Neuronal stem cell (in vitro differentiated cells): ENCODE measurements at regions not wholly inside any gene's neighbourhood (a gene's known extent, or its start where the extent isn't known, plus 50 kb on each side); places are given as distances from the start of the nearest gene placed in this dataset.
A peak's percentile ranks its signal among the peaks of the same experiment; 100 is the strongest.

Source experiments
- DNase-seq: peaks from one replicate; pipeline ENCODE4 v3.0.0-alpha.2; 2013; ENCODE audit warnings: low spot score
- H2AFZ ChIP-seq: one replicate; pipeline ENCODE4 v1.6.1; 2013; ENCODE audit warnings: mild to moderate bottlenecking, low read length, inconsistent platforms
- H2AK5ac ChIP-seq: 2 replicates; pipeline ENCODE4 v1.6.1; 2013; ENCODE audit warnings: low read depth, mild to moderate bottlenecking, inconsistent platforms, low read length, moderate library complexity, mixed read lengths
- H2BK120ac ChIP-seq: 2 replicates; pipeline ENCODE4 v1.6.1; 2013; ENCODE audit warnings: low read depth, mild to moderate bottlenecking, inconsistent platforms, low read length, moderate library complexity, mixed read lengths
- H2BK12ac ChIP-seq: one replicate; pipeline ENCODE4 v1.6.1; 2013; ENCODE audit warnings: low read length, inconsistent platforms
- H2BK15ac ChIP-seq: 2 replicates; pipeline ENCODE4 v1.6.1; 2013; ENCODE audit warnings: mild to moderate bottlenecking, low read length, inconsistent platforms, mixed read lengths
- H2BK5ac ChIP-seq: one replicate; pipeline ENCODE4 v1.6.1; 2013; ENCODE audit warnings: inconsistent platforms, mild to moderate bottlenecking, low read length, moderate library complexity
- H3K14ac ChIP-seq: one replicate; pipeline ENCODE4 v1.6.1; 2013; ENCODE audit warnings: low read length, inconsistent platforms
- H3K18ac ChIP-seq: 2 replicates; pipeline ENCODE4 v1.6.1; 2013; ENCODE audit warnings: low read length, inconsistent platforms
- H3K23ac ChIP-seq: 2 replicates; pipeline ENCODE4 v1.6.1; 2013; ENCODE audit warnings: low read depth, mild to moderate bottlenecking, mixed read lengths, low read length, inconsistent platforms; ENCODE audit not compliant: poor library complexity
- H3K27ac ChIP-seq: replicated peaks from 3 replicates; pipeline ENCODE4 v1.5.1; 2013; ENCODE audit warnings: low read length, inconsistent platforms
- H3K27me3 ChIP-seq, 3 experiments: 2 replicates each; pipeline ENCODE4 v1.6.1; 2013; ENCODE audit warnings: low read length in 3 of 3, mild to moderate bottlenecking in 2 of 3, inconsistent platforms in 1 of 3, low read depth in 1 of 3, mixed read lengths in 1 of 3, moderate library complexity in 1 of 3; ENCODE audit not compliant: control insufficient read depth in 3 of 3, insufficient read depth in 3 of 3
- H3K36me3 ChIP-seq, 2 donors: replicated peaks in 1 of 2; 2 replicates each; pipeline ENCODE4 v1.6.1; 2013; ENCODE audit warnings: low read length in 2 of 2; ENCODE audit not compliant: control insufficient read depth in 2 of 2, insufficient read depth in 2 of 2
- H3K4ac ChIP-seq: 2 replicates; pipeline ENCODE4 v1.6.1; 2013; ENCODE audit warnings: inconsistent platforms, mild to moderate bottlenecking, low read length, moderate library complexity
- H3K4me1 ChIP-seq, 2 donors: 1 replicate in 1 of 2; 2 replicates in 1 of 2; pipeline ENCODE4 v1.6.1; 2013; ENCODE audit warnings: low read length in 2 of 2, low read depth in 1 of 2; ENCODE audit not compliant: control insufficient read depth in 2 of 2, insufficient read depth in 1 of 2
- H3K4me2 ChIP-seq: one replicate; pipeline ENCODE4 v1.6.1; 2013; ENCODE audit warnings: mild to moderate bottlenecking, low read length, inconsistent platforms; ENCODE audit not compliant: insufficient read depth, poor library complexity, severe bottlenecking
- H3K4me3 ChIP-seq, 2 donors: 2 replicates each; pipeline ENCODE4 v1.5.1; 2013; ENCODE audit warnings: low read length in 2 of 2, mild to moderate bottlenecking in 2 of 2, inconsistent platforms in 1 of 2, moderate library complexity in 1 of 2
- H3K79me1 ChIP-seq: one replicate; pipeline ENCODE4 v1.6.1; 2013; ENCODE audit warnings: low read depth, mild to moderate bottlenecking, inconsistent platforms, low read length, moderate library complexity
- H3K9ac ChIP-seq: one replicate; pipeline ENCODE4 v1.6.1; 2013; ENCODE audit warnings: mild to moderate bottlenecking, low read depth, low read length, inconsistent platforms; ENCODE audit not compliant: poor library complexity
- H3K9me3 ChIP-seq, 2 donors: replicated peaks in 1 of 2; 2 replicates each; pipeline versions ENCODE3 to v1.6.1; 2013; ENCODE audit warnings: low read length in 2 of 2, mild to moderate bottlenecking in 2 of 2, inconsistent platforms in 1 of 2, low read depth in 1 of 2, mixed read lengths in 1 of 2, moderate library complexity in 1 of 2; ENCODE audit not compliant: control insufficient read depth in 2 of 2, insufficient read depth in 1 of 2
- H4K8ac ChIP-seq: one replicate; pipeline ENCODE4 v1.6.1; 2013; ENCODE audit warnings: low read depth, mild to moderate bottlenecking, inconsistent platforms, low read length, moderate library complexity
- H4K91ac ChIP-seq: one replicate; pipeline ENCODE4 v1.6.1; 2013; ENCODE audit warnings: low read length, low read depth, mild to moderate bottlenecking, inconsistent platforms; ENCODE audit not compliant: poor library complexity
- WGBS, 2 donors: extraction: QIAGEN DNeasy Blood & Tissue Kit; methylation state at CpG; one replicate each; pipeline ENCODE4 v1.1.7; 2013; ENCODE audit warnings: missing lambda C conversion rate in 2 of 2, mixed read lengths in 1 of 2; ENCODE audit not compliant: insufficient read length in 2 of 2, insufficient replicate concordance in 1 of 2; ENCODE audit errors: extremely low coverage in 2 of 2; 5-methylcytosine and 5-hydroxymethylcytosine counted together

DNA sequence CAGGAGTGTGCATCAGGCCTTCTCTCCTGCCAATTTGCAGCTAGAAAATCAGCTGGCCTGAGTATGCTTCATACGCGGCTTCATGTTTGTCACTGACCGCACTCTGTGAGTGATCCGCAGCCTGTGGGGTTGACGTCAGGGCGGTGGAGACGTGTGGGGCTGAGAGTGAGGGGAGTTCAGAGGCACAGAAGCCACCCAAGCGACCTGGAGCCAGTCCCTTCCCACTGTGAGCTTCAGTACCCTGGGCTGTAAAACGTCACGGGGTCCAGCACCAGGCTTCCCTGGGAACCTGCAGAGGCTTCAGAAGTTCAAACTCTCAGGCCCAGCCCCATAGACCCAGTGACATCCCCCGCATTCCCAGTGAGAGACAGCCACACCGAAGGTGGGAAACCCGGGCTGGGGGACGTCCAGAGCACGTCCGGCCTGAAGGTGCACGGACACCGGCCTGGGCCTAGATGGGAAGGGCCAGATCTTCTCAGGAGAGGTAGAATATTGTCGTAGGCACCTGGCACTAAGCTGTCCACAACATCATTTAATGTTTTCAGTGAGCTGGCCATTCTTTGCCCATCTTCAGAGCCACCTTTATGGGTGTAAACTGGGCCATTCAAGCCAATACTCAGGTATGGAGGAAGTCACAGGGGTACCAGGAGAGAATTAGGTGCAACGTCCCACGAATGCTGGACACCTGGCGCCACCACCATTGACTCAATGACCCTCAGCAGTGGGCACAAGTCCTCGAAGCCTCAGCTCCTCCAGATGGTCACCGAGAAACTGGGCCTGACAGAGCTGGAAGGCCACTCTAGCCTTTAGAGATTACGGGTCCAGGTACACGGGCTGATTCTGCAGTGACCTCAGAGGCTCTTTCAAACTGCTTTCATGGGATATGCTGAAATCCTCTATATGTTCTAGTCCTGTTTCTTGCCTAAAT is 235.6 kb upstream of the MYT1L start:
- Histone ChIP-seq H3K79me1 (no peaks in the 10 kb centered on the region), H3K14ac (no peak overlapping the region), H2AFZ (no peak overlapping the region), H4K91ac (no peak overlapping the region), H3K4ac (no peak overlapping the region), H2BK12ac (no peak overlapping the region), H3K9ac (no peak overlapping the region), H2AK5ac (no peak overlapping the region), H3K23ac (no peak overlapping the region), H4K8ac (no peak overlapping the region), H3K4me2 (no peak overlapping the region), H3K36me3 (no peaks in the 10 kb centered on the region), H3K27ac (no peak overlapping the region), H3K4me1 (no peaks in the 10 kb centered on the region), H3K18ac (peak overlapping the region; percentile 80), H2BK5ac (no peak overlapping the region), H3K9me3 (no peaks in the 10 kb centered on the region), H3K27me3 (no peaks in the 10 kb centered on the region), H3K4me3 (no peak overlapping the region), H2BK120ac (no peak overlapping the region), H2BK15ac (no peak overlapping the region)
- DNase-seq, result no peak
- no CpG with 5 or more reads among the region's 26 CpGs for WGBS, 2 donors

DNA sequence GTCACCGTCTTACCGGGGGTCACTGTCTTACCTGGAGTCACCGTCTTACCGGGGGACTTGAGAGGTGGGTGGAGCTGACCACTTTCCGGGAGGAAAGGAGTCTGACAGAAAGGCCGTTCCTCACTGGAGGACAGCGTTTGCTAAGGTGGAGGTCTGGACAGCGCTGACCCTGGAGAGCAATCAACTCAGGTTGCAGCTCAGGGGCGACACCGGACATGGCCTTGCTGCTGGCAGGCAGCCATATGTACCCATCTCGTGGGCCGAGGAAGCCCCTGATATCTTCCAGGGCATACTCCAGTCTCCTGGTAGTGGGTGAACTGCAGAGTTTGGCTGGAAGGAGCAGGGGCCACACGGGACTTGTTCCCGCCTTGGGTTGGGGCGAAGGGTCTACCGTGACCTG is 234.6 kb upstream of the MYT1L start:
- Histone ChIP-seq H3K27me3 (no peaks in the 10 kb centered on the region), H3K18ac (no peak overlapping the region), H3K27ac (no peak overlapping the region), H3K4ac (no peak overlapping the region), H3K4me3 (no peak overlapping the region), H2BK120ac (no peak overlapping the region), H2BK15ac (no peak overlapping the region), H4K91ac (no peak overlapping the region), H2AK5ac (no peak overlapping the region), H3K4me2 (no peak overlapping the region), H3K9ac (no peak overlapping the region), H2AFZ (no peak overlapping the region), H2BK5ac (no peak overlapping the region), H3K9me3 (no peaks in the 10 kb centered on the region), H3K4me1 (no peaks in the 10 kb centered on the region), H3K36me3 (no peaks in the 10 kb centered on the region), H3K23ac (no peak overlapping the region), H2BK12ac (no peak overlapping the region), H3K79me1 (no peaks in the 10 kb centered on the region), H4K8ac (no peak overlapping the region), H3K14ac (no peak overlapping the region)
- no CpG with 5 or more reads among the region's 16 CpGs for WGBS, 2 donors
- no peak for DNase-seq

DNA sequence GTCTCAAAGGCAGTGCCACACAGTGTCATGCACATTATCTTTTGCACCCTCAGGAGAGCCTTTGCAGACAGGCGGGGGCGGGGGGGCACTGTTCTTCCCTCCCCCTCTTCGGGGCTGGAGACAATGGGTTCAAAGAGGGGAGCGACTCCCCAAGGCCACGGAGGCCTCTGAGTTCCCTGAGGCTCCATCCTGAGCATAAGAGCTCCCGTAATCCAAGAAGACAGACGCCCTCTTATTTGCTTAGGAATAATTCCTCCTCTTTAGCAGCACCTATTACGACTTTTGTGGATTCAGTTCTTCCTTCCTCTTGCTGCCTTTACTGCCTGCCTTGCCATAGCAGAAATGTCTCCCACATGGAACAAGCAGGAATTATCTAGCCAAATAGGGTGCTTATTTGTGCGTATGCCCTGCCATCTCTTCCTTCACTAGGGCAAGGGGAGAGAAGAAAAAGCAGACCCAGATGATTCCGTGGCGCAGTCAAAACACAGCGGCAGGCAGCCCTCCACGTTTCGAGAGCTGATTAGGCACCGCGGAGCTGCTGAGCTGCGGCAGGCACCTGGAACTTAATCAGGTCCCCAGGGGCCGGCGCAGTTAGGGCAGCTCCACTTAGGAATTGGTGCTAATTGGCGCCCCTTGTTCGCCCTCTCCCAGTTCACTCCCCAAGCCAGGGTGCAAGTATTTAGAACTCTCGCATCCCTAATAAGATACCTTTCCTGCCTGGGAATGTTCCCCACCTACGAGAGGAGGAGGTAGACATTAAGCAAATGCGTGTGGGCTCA is 233.4 kb upstream of the MYT1L start:
- no CpG with 5 or more reads among the region's 24 CpGs for WGBS, 2 donors
- DNase-seq, result no peak

DNA sequence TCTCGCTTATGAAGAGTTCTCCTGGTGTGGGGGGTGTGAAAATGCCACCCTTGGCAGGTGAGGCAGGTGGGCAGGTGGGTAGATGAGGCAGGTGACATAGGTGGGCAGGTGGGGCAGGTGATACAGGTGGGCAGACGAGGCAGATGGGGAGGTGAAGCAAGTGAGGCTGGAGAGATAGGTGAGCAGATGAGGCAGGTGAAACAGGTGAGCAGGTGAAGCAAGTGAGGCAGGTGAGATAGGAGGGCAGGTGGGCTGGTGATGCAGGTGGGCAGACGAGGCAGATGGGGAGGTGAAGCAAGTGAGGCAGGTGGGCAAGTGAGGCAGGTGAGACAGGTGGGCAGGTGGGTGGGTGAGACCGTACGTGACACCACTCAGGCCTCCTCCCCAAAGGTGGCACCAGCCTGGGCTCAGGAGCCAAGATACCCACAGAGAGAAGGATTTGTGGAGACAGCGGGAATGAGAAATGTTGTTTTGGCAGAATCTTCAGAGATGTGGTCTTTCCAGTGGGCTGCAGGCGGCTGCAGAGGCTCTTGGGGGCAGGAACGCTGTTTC is 232.3 kb upstream of the MYT1L start:
- Histone ChIP-seq H3K4ac (no peak overlapping the region), H3K4me3 (peak overlapping the region in 1 of 2 donors; percentile 1), H2AK5ac (no peak overlapping the region), H4K8ac (no peak overlapping the region), H3K36me3 (no peaks in the 10 kb centered on the region), H3K9ac (peak overlapping the region; percentile 1), H3K27me3 (no peaks in the 10 kb centered on the region), H3K79me1 (no peaks in the 10 kb centered on the region), H3K14ac (no peak overlapping the region), H3K27ac (no peak overlapping the region), H2BK5ac (no peak overlapping the region), H3K4me2 (no peak overlapping the region), H4K91ac (no peak overlapping the region), H2BK120ac (no peak overlapping the region), H2BK15ac (no peak overlapping the region), H3K23ac (no peak overlapping the region), H2AFZ (no peak overlapping the region), H3K9me3 (no peaks in the 10 kb centered on the region), H3K4me1 (no peaks in the 10 kb centered on the region), H2BK12ac (no peak overlapping the region), H3K18ac (no peak overlapping the region)
- no CpG with 5 or more reads among the region's 8 CpGs for WGBS, 2 donors
- DNase-seq, result no peak

More for the DNA sequence above, 233.4 kb upstream of the MYT1L start:
- no peak overlapping the region for H3K9ac ChIP-seq
- no peak overlapping the region for H2BK120ac ChIP-seq
- no peak overlapping the region for H3K27ac ChIP-seq
- no peak overlapping the region for H2AFZ ChIP-seq
- no peak overlapping the region for H2BK15ac ChIP-seq
- no peak overlapping the region for H3K14ac ChIP-seq
- H3K4me2 ChIP-seq, result no peak overlapping the region
- no peak overlapping the region for H3K18ac ChIP-seq
- H3K36me3 ChIP-seq, result no peaks in the 10 kb centered on the region
- H3K4me1 ChIP-seq, result no peaks in the 10 kb centered on the region
- no peak overlapping the region for H3K4ac ChIP-seq
- no peak overlapping the region for H3K23ac ChIP-seq
- no peak overlapping the region for H2BK12ac ChIP-seq
- no peak overlapping the region for H3K4me3 ChIP-seq
- no peaks in the 10 kb centered on the region for H3K9me3 ChIP-seq
- H3K79me1 ChIP-seq, result no peaks in the 10 kb centered on the region
- no peak overlapping the region for H2AK5ac ChIP-seq
- no peak overlapping the region for H2BK5ac ChIP-seq
- no peak overlapping the region for H4K8ac ChIP-seq
- H4K91ac ChIP-seq, result no peak overlapping the region
- no peaks in the 10 kb centered on the region for H3K27me3 ChIP-seq
